WTC11 (cell line): ENCODE measurements at regions not wholly inside any gene's neighbourhood (a gene's known extent, or its start where the extent isn't known, plus 50 kb on each side); places are given as distances from the start of the nearest gene placed in this dataset.

Experiments
- ATAC-seq: fragments of 200-7000 bp; cut with Tn5 transposase; 2 replicates; pipeline ENCODE4 v1.10.0; 2021; ENCODE audit warnings: mild to moderate bottlenecking, moderate library complexity
- CTCF ChIA-PET: fragments of 300-600 bp; sonication (Branson Sonifier 250); formaldehyde crosslinking; loops from one replicate; lab custom pipeline; 2021; ENCODE audit warnings: antibody characterized with exemption; lab: Charles Lee
- POLR2A ChIA-PET: fragments of 350-600 bp; sonication (Branson Sonifier 250); formaldehyde crosslinking; loops from one replicate; lab custom pipeline; 2021; ENCODE audit warnings: antibody characterized with exemption; lab: Charles Lee
- DNase-seq: peaks from one replicate; pipeline ENCODE4 v3.0.0; 2021; ENCODE audit warnings: low spot score
- H3K27ac Mint-ChIP-seq: 2 replicates; pipeline ENCODE4 v1.8.0; 2021; ENCODE audit warnings: mixed read lengths
- H3K27me3 Mint-ChIP-seq: 2 replicates; pipeline ENCODE4 v1.8.0; 2021; ENCODE audit warnings: low read depth, mild to moderate bottlenecking, moderate library complexity, mixed read lengths
- H3K36me3 Mint-ChIP-seq: 2 replicates; pipeline ENCODE4 v1.8.0; 2021; ENCODE audit warnings: mixed read lengths
- H3K4me1 Mint-ChIP-seq: 2 replicates; pipeline ENCODE4 v1.8.0; 2022; ENCODE audit warnings: mixed read lengths
- H3K4me3 Mint-ChIP-seq: 2 replicates; pipeline ENCODE4 v1.8.0; 2021; ENCODE audit warnings: mild to moderate bottlenecking, moderate library complexity, mixed read lengths
- H3K9me3 Mint-ChIP-seq: 2 replicates; pipeline ENCODE4 v1.8.0; 2021; ENCODE audit warnings: mixed read lengths
- EMX1 ChIP-seq: fragments of 250-450 bp; sonication (Bioruptor Pico); IDR thresholded peaks from 2 replicates; pipeline ENCODE4 v1.8.0; 2021; ENCODE audit warnings: mild to moderate bottlenecking
- FOXP1 ChIP-seq: sonication (generic); formaldehyde crosslinking; IDR thresholded peaks from 2 replicates; pipeline ENCODE4 v1.8.0; 2022; ENCODE audit warnings: missing genetic modification reagents, mild to moderate bottlenecking, moderate library complexity, borderline replicate concordance
- MXD4 ChIP-seq: fragments of 250-450 bp; sonication (Bioruptor Pico); IDR thresholded peaks from 2 replicates; pipeline ENCODE4 v1.8.0; 2021; ENCODE audit warnings: mild to moderate bottlenecking, moderate library complexity, borderline replicate concordance
- PRRX2 ChIP-seq: fragments of 250-450 bp; sonication (Bioruptor Pico); IDR thresholded peaks from 2 replicates; pipeline ENCODE4 v1.8.0; 2021; ENCODE audit warnings: mild to moderate bottlenecking
- RELA ChIP-seq: sonication (generic); formaldehyde crosslinking; IDR thresholded peaks from 2 replicates; pipeline ENCODE4 v1.8.1; 2022; ENCODE audit warnings: missing genetic modification reagents, mild to moderate bottlenecking, borderline replicate concordance
- TF ChIP-seq, protein P1 (sequence below): sonication (generic); formaldehyde crosslinking; IDR thresholded peaks from 2 replicates; pipeline ENCODE4 v1.8.1; 2023; ENCODE audit warnings: mild to moderate bottlenecking, missing genetic modification reagents
- TF ChIP-seq, protein P2 (sequence below): sonication (generic); formaldehyde crosslinking; IDR thresholded peaks from 2 replicates; pipeline ENCODE4 v1.8.1; 2023; ENCODE audit warnings: mild to moderate bottlenecking, missing genetic modification reagents, borderline replicate concordance
- TF ChIP-seq, protein P3 (sequence below): sonication (generic); formaldehyde crosslinking; IDR thresholded peaks from 2 replicates; pipeline ENCODE4 v1.8.1; 2023; ENCODE audit warnings: mild to moderate bottlenecking, missing genetic modification reagents
- TF ChIP-seq, protein P4 (sequence below): sonication (generic); formaldehyde crosslinking; IDR thresholded peaks from 2 replicates; pipeline ENCODE4 v1.8.0; 2023; ENCODE audit warnings: mild to moderate bottlenecking, missing genetic modification reagents
- TF ChIP-seq, protein P5 (sequence below): sonication (generic); formaldehyde crosslinking; IDR thresholded peaks from 2 replicates; pipeline ENCODE4 v1.8.0; 2022; ENCODE audit warnings: missing genetic modification reagents

DNA sequence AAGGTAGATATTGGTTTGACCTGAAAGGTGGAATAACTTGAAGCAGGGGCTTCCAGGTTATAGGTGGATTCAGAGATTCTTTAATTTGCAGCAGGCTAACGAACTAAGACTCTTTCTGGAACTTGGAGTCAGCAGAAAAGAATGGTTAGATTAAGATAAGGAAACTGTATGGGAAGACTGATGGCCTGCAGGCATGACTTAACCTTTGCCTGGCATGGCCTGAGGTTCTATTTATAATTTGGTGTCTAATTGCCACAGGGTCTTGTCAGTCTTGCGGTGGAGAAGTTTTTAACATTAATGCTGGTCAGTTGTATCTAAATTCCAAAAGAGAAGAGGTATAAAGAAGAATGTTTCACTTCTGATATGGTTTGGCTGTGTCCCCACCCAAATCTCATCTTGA, 110.3 kb upstream of the VCX3A start:
- peaks cover 14% of the 10 kb centered on the region for H3K36me3 Mint-ChIP-seq
- H3K4me1 Mint-ChIP-seq, result peaks cover 12% of the 10 kb centered on the region
- no peaks in the 10 kb centered on the region for H3K27me3 Mint-ChIP-seq
- ChIA-PET CTCF (no interaction called here), POLR2A (no interaction called here)
- no peak overlapping the region for H3K4me3 Mint-ChIP-seq
- peaks cover 18% of the 10 kb centered on the region for H3K9me3 Mint-ChIP-seq
- DNase-seq, result no peak
- H3K27ac Mint-ChIP-seq, result no peak overlapping the region
- TF ChIP-seq MXD4 (CRISPR knock-in tag), result no peak
- no peak for TF ChIP-seq PRRX2
- TF ChIP-seq, all 79 proteins: peak for 0
- ATAC-seq, result no peak

DNA sequence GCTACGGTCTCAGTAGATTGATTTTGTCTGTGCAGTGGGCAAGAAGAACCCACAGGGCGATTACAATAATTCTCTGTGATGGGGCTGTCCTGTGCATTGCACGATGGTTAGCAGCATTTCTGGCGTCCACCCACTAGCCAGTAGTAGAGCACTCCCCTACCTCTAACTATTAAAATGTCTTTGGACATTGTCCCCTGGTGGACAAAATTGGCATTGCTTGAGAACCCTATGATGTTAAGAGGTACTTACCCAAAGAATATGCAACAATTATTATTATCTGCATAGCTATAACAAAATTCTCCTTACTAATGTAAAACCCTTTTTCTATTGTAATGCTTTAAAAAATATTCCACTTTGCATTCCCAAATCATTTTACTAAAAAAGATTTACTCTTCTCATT, 109.5 kb upstream of the VCX3A start:
- H3K27me3 Mint-ChIP-seq, result no peaks in the 10 kb centered on the region
- no peak overlapping the region for H3K4me3 Mint-ChIP-seq
- ATAC-seq, result no peak
- peaks cover 14% of the 10 kb centered on the region for H3K36me3 Mint-ChIP-seq
- TF ChIP-seq, protein P1, sequence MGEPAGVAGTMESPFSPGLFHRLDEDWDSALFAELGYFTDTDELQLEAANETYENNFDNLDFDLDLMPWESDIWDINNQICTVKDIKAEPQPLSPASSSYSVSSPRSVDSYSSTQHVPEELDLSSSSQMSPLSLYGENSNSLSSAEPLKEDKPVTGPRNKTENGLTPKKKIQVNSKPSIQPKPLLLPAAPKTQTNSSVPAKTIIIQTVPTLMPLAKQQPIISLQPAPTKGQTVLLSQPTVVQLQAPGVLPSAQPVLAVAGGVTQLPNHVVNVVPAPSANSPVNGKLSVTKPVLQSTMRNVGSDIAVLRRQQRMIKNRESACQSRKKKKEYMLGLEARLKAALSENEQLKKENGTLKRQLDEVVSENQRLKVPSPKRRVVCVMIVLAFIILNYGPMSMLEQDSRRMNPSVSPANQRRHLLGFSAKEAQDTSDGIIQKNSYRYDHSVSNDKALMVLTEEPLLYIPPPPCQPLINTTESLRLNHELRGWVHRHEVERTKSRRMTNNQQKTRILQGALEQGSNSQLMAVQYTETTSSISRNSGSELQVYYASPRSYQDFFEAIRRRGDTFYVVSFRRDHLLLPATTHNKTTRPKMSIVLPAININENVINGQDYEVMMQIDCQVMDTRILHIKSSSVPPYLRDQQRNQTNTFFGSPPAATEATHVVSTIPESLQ (CRISPR knock-in tag), result no peak
- TF ChIP-seq, protein P2, sequence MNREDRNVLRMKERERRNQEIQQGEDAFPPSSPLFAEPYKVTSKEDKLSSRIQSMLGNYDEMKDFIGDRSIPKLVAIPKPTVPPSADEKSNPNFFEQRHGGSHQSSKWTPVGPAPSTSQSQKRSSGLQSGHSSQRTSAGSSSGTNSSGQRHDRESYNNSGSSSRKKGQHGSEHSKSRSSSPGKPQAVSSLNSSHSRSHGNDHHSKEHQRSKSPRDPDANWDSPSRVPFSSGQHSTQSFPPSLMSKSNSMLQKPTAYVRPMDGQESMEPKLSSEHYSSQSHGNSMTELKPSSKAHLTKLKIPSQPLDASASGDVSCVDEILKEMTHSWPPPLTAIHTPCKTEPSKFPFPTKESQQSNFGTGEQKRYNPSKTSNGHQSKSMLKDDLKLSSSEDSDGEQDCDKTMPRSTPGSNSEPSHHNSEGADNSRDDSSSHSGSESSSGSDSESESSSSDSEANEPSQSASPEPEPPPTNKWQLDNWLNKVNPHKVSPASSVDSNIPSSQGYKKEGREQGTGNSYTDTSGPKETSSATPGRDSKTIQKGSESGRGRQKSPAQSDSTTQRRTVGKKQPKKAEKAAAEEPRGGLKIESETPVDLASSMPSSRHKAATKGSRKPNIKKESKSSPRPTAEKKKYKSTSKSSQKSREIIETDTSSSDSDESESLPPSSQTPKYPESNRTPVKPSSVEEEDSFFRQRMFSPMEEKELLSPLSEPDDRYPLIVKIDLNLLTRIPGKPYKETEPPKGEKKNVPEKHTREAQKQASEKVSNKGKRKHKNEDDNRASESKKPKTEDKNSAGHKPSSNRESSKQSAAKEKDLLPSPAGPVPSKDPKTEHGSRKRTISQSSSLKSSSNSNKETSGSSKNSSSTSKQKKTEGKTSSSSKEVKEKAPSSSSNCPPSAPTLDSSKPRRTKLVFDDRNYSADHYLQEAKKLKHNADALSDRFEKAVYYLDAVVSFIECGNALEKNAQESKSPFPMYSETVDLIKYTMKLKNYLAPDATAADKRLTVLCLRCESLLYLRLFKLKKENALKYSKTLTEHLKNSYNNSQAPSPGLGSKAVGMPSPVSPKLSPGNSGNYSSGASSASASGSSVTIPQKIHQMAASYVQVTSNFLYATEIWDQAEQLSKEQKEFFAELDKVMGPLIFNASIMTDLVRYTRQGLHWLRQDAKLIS (CRISPR knock-in tag), result no peak
- TF ChIP-seq EMX1 (no peak), FOXP1 (CRISPR knock-in tag) (no peak), RELA (CRISPR knock-in tag) (no peak)
- TF ChIP-seq, protein P3, sequence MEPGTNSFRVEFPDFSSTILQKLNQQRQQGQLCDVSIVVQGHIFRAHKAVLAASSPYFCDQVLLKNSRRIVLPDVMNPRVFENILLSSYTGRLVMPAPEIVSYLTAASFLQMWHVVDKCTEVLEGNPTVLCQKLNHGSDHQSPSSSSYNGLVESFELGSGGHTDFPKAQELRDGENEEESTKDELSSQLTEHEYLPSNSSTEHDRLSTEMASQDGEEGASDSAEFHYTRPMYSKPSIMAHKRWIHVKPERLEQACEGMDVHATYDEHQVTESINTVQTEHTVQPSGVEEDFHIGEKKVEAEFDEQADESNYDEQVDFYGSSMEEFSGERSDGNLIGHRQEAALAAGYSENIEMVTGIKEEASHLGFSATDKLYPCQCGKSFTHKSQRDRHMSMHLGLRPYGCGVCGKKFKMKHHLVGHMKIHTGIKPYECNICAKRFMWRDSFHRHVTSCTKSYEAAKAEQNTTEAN (CRISPR knock-in tag), result no peak
- TF ChIP-seq, protein P4, sequence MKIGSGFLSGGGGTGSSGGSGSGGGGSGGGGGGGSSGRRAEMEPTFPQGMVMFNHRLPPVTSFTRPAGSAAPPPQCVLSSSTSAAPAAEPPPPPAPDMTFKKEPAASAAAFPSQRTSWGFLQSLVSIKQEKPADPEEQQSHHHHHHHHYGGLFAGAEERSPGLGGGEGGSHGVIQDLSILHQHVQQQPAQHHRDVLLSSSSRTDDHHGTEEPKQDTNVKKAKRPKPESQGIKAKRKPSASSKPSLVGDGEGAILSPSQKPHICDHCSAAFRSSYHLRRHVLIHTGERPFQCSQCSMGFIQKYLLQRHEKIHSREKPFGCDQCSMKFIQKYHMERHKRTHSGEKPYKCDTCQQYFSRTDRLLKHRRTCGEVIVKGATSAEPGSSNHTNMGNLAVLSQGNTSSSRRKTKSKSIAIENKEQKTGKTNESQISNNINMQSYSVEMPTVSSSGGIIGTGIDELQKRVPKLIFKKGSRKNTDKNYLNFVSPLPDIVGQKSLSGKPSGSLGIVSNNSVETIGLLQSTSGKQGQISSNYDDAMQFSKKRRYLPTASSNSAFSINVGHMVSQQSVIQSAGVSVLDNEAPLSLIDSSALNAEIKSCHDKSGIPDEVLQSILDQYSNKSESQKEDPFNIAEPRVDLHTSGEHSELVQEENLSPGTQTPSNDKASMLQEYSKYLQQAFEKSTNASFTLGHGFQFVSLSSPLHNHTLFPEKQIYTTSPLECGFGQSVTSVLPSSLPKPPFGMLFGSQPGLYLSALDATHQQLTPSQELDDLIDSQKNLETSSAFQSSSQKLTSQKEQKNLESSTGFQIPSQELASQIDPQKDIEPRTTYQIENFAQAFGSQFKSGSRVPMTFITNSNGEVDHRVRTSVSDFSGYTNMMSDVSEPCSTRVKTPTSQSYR (CRISPR knock-in tag), result no peak
- TF ChIP-seq, protein P5, sequence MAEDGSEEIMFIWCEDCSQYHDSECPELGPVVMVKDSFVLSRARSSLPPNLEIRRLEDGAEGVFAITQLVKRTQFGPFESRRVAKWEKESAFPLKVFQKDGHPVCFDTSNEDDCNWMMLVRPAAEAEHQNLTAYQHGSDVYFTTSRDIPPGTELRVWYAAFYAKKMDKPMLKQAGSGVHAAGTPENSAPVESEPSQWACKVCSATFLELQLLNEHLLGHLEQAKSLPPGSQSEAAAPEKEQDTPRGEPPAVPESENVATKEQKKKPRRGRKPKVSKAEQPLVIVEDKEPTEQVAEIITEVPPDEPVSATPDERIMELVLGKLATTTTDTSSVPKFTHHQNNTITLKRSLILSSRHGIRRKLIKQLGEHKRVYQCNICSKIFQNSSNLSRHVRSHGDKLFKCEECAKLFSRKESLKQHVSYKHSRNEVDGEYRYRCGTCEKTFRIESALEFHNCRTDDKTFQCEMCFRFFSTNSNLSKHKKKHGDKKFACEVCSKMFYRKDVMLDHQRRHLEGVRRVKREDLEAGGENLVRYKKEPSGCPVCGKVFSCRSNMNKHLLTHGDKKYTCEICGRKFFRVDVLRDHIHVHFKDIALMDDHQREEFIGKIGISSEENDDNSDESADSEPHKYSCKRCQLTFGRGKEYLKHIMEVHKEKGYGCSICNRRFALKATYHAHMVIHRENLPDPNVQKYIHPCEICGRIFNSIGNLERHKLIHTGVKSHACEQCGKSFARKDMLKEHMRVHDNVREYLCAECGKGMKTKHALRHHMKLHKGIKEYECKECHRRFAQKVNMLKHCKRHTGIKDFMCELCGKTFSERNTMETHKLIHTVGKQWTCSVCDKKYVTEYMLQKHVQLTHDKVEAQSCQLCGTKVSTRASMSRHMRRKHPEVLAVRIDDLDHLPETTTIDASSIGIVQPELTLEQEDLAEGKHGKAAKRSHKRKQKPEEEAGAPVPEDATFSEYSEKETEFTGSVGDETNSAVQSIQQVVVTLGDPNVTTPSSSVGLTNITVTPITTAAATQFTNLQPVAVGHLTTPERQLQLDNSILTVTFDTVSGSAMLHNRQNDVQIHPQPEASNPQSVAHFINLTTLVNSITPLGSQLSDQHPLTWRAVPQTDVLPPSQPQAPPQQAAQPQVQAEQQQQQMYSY (CRISPR knock-in tag), result no peak
- TF ChIP-seq, all 79 proteins: peak for 0
- no peak for DNase-seq
- peaks cover 18% of the 10 kb centered on the region for H3K9me3 Mint-ChIP-seq
- no peak overlapping the region for H3K27ac Mint-ChIP-seq
- ChIA-PET CTCF (no interaction called here), POLR2A (no interaction called here)
- peaks cover 12% of the 10 kb centered on the region for H3K4me1 Mint-ChIP-seq
